ENCODE measurements at regions not wholly inside any gene's neighbourhood (a gene's known extent, or its start where the extent isn't known, plus 50 kb on each side); places are given as distances from the start of the nearest gene placed in this dataset.

GRCh38 chr6:9761220-9761619 is 653.7 kb downstream of the TFAP2A start:
- Histone ChIP-seq H3K27ac (ENCODE audit: low read depth, low read length) (no peak overlapping the region), H3K27me3 (ENCODE audit: control insufficient read depth, insufficient read depth, low read length) (no peaks in the 10 kb centered on the region), H3K9me3 (ENCODE audit: control insufficient read depth, insufficient read depth, low read length) (no peaks in the 10 kb centered on the region), H3K4me3 (ENCODE audit: low read depth, low read length) (no peak overlapping the region)
- no peak for DNase-seq (ENCODE audit: low read depth, low spot score)
- ChIA-PET CTCF (no interaction called here), POLR2A (no interaction called here)
- no peak for TF ChIP-seq CTCF (IDR thresholded peaks at IDR 0.05; ENCODE audit: low read depth, low read length)

- TF ChIP-seq CTCF (IDR thresholded peaks at IDR 0.05; ENCODE audit: low read depth, low read length): no peak
- CTCF ChIA-PET: no interaction called here
- POLR2A ChIA-PET: no interaction called here
- DNase-seq (ENCODE audit: low read depth, low spot score): no peak
- Histone ChIP-seq H3K4me3 (ENCODE audit: low read depth, low read length) (no peak overlapping the region), H3K27me3 (ENCODE audit: control insufficient read depth, insufficient read depth, low read length) (no peaks in the 10 kb centered on the region), H3K27ac (ENCODE audit: low read depth, low read length) (no peak overlapping the region), H3K9me3 (ENCODE audit: control insufficient read depth, insufficient read depth, low read length) (no peaks in the 10 kb centered on the region)
These were observed 660.4 kb downstream of the TFAP2A start for GRCh38 chr6:9754515-9754914.

- CTCF ChIA-PET: no interaction called here
- Histone ChIP-seq H3K27ac (ENCODE audit: low read depth, low read length) (no peak overlapping the region), H3K4me3 (ENCODE audit: low read depth, low read length) (no peak overlapping the region), H3K9me3 (ENCODE audit: control insufficient read depth, insufficient read depth, low read length) (no peaks in the 10 kb centered on the region), H3K27me3 (ENCODE audit: control insufficient read depth, insufficient read depth, low read length) (no peaks in the 10 kb centered on the region)
- no peak for TF ChIP-seq CTCF (IDR thresholded peaks at IDR 0.05; ENCODE audit: low read depth, low read length)
- DNase-seq (ENCODE audit: low read depth, low spot score): no peak
- POLR2A ChIA-PET: no interaction called here
These were observed 668.9 kb downstream of the TFAP2A start for GRCh38 chr6:9745966-9746365.

GRCh38 chr6:9745476-9745875 is 669.4 kb downstream of the TFAP2A start:
- Histone ChIP-seq H3K27ac (ENCODE audit: low read depth, low read length) (no peak overlapping the region), H3K9me3 (ENCODE audit: control insufficient read depth, insufficient read depth, low read length) (no peaks in the 10 kb centered on the region), H3K27me3 (ENCODE audit: control insufficient read depth, insufficient read depth, low read length) (no peaks in the 10 kb centered on the region), H3K4me3 (ENCODE audit: low read depth, low read length) (no peak overlapping the region)
- no peak for TF ChIP-seq CTCF (IDR thresholded peaks at IDR 0.05; ENCODE audit: low read depth, low read length)
- POLR2A ChIA-PET: no interaction called here
- CTCF ChIA-PET: no interaction called here
- no peak for DNase-seq (ENCODE audit: low read depth, low spot score)

GRCh38 chr6:9744119-9744518 is 670.8 kb downstream of the TFAP2A start:
- ChIA-PET CTCF (no interaction called here), POLR2A (no interaction called here)
- Histone ChIP-seq H3K27me3 (ENCODE audit: control insufficient read depth, insufficient read depth, low read length) (no peaks in the 10 kb centered on the region), H3K27ac (ENCODE audit: low read depth, low read length) (no peak overlapping the region), H3K4me3 (ENCODE audit: low read depth, low read length) (no peak overlapping the region), H3K9me3 (ENCODE audit: control insufficient read depth, insufficient read depth, low read length) (no peaks in the 10 kb centered on the region)
- no peak for DNase-seq (ENCODE audit: low read depth, low spot score)
- no peak for TF ChIP-seq CTCF (IDR thresholded peaks at IDR 0.05; ENCODE audit: low read depth, low read length)
